ENCODE measurements at regions not wholly inside any gene's neighbourhood (a gene's known extent, or its start where the extent isn't known, plus 50 kb on each side); places are given as distances from the start of the nearest gene placed in this dataset.

GRCh38 chr2:77737236-77737635 is 215.1 kb upstream of the LRRTM4 start:
- Mint-ChIP-seq H3K9me3 (0 out of 5 replicates have a peak, but pooled peaks cover 0 to 3% of the 10 kb centered on the region in 2 experiments), H3K27me3 (ENCODE audit: low read depth) (no peaks in the 10 kb centered on the region), H3K27ac (peak overlapping the region in 1 of 3 experiments; percentile 10; a peak in 1 of 7 replicates), H3K36me3 (ENCODE audit: insufficient read depth in 1 of 3, low read depth in 3 of 3) (peaks cover 0 to 3% (median 0%) of the 10 kb centered on the region in 3 experiments; a peak in 3 of 7 replicates), H3K4me3 (no peak overlapping the region), H3K4me1 (no peaks in the 10 kb centered on the region)
- Histone ChIP-seq H3K79me2 (ENCODE audit: insufficient read depth, low read length) (no peaks in the 10 kb centered on the region), H3K4ac (ENCODE audit: low read depth, low read length) (no peak overlapping the region), H2BK5ac (ENCODE audit: insufficient read length, low read length) (no peak overlapping the region), H2BK15ac (ENCODE audit: low read depth, low read length) (no peak overlapping the region), H2BK120ac (ENCODE audit: low read depth, low read length, poor library complexity, severe bottlenecking) (no peak overlapping the region), H4K20me1 (ENCODE audit: control insufficient read depth, insufficient read depth, insufficient read length) (no peaks in the 10 kb centered on the region), H2AK5ac (ENCODE audit: insufficient read length, low read length) (no peak overlapping the region), H3K18ac (ENCODE audit: insufficient read length, low read depth, low read length) (no peak overlapping the region), H3K79me1 (ENCODE audit: insufficient read depth, low read depth, low read length, poor library complexity, severe bottlenecking) (no peaks in the 10 kb centered on the region), H4K5ac (ENCODE audit: insufficient read length, low read depth, low read length) (no peak overlapping the region), H3K9ac (ENCODE audit: extremely low read depth, insufficient read length, low read length) (no peak overlapping the region), H3K4me2 (ENCODE audit: insufficient read depth, insufficient read length, low read length) (no peak overlapping the region), H2AFZ (ENCODE audit: low read length) (no peak overlapping the region), H2BK12ac (ENCODE audit: insufficient read length, low read depth, low read length) (no peak overlapping the region), H4K8ac (replicated peaks; ENCODE audit: insufficient read length, low read depth, low read length) (no peak overlapping the region), H3K4me1 (ENCODE audit: insufficient read depth, low read length) (no peaks in the 10 kb centered on the region), H2BK20ac (ENCODE audit: low read depth, low read length, poor library complexity, severe bottlenecking) (no peak overlapping the region), H3K27ac (ENCODE audit: insufficient read length, low read depth, low read length) (no peak overlapping the region), H3K14ac (ENCODE audit: insufficient read depth, low read length) (no peak overlapping the region), H3T11ph (ENCODE audit: low read length) (no peak overlapping the region), H3K9me3 (ENCODE audit: control insufficient read depth, low read depth, low read length) (no peaks in the 10 kb centered on the region), H4K91ac (ENCODE audit: insufficient read length, low read depth, low read length) (no peak overlapping the region), H3K23ac (ENCODE audit: insufficient read length, low read depth, low read length) (no peak overlapping the region), H3K27me3 (ENCODE audit: insufficient read depth, low read length) (no peaks in the 10 kb centered on the region), H3K23me2 (ENCODE audit: insufficient read length, low read depth, low read length, poor library complexity, severe bottlenecking) (no peaks in the 10 kb centered on the region), H3K56ac (ENCODE audit: insufficient read length, low read depth, low read length) (no peak overlapping the region)
- WGBS (ENCODE audit: extremely low coverage, insufficient read length, low lambda C conversion rate), result no CpG with 5 or more reads among the region's 3 CpGs
- no peak for DNase-seq
- TF ChIP-seq CTCF (conservative IDR thresholded peaks at IDR 0.05), result no peak

Measured in H9 (cell line).